GM12875 (cell line): ENCODE measurements at regions not wholly inside any gene's neighbourhood (a gene's known extent, or its start where the extent isn't known, plus 50 kb on each side); places are given as distances from the start of the nearest gene placed in this dataset.
"Not testable (repeated sequence)": the region's sequence is repeated elsewhere in the genome, so short reads cannot be mapped to it uniquely, and the experiment has no call there.

Experiments used
- H3K4me3 ChIP-seq: one replicate; pipeline ENCODE4 v1.5.1; 2011; ENCODE audit warnings: low read depth, low read length, control low read depth
- TF ChIP-seq, protein P1 (sequence below): IDR thresholded peaks from 2 replicates; pipeline ENCODE4 v1.5.1; 2011; ENCODE audit warnings: low read depth, mild to moderate bottlenecking, control low read depth, inconsistent platforms, low read length, moderate library complexity, borderline replicate concordance; ENCODE audit not compliant: insufficient read depth

DNA sequence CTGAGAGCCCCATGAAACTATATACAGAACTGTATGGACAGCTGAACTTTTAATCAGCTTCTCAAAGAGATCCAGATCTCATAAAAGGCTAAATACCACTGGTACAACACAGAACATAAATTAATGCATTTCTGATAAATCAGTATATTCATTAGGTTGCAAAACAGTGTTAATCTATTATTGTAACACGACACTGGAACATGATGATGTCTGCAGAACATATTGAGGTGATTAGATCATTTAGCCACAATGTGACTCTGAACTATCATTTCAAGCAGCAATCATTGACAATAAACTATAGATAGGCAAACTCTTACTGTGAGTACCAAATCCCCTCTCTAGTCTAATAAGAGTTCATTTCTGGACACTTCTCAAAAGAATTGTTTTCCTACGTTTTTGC lies 50.3 kb downstream of the GASK1B start:
- H3K4me3 ChIP-seq: no peak overlapping the region
- TF ChIP-seq, protein P1, sequence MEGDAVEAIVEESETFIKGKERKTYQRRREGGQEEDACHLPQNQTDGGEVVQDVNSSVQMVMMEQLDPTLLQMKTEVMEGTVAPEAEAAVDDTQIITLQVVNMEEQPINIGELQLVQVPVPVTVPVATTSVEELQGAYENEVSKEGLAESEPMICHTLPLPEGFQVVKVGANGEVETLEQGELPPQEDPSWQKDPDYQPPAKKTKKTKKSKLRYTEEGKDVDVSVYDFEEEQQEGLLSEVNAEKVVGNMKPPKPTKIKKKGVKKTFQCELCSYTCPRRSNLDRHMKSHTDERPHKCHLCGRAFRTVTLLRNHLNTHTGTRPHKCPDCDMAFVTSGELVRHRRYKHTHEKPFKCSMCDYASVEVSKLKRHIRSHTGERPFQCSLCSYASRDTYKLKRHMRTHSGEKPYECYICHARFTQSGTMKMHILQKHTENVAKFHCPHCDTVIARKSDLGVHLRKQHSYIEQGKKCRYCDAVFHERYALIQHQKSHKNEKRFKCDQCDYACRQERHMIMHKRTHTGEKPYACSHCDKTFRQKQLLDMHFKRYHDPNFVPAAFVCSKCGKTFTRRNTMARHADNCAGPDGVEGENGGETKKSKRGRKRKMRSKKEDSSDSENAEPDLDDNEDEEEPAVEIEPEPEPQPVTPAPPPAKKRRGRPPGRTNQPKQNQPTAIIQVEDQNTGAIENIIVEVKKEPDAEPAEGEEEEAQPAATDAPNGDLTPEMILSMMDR: no peak

DNA sequence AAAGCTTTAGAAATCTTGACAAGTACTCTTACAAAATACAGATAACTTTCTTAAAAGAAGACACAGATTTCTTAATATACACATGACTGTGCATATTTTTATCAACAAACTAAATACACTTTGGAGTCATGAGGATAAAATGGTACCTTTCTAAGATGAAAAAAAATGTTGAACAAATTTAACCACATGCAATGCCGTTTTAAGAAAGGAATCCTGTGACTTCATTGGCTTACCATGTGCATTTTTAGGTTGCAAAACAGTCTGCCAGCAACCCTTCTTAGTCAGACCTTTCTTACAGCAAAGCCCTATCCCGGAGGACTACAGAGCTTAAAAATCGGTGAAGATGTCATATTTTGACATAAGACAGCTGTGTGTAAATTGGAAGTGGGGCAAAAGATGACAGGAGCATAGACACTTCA lies 51.7 kb downstream of the GASK1B start:
- TF ChIP-seq, protein P1: no peak
- no peak overlapping the region for H3K4me3 ChIP-seq

DNA sequence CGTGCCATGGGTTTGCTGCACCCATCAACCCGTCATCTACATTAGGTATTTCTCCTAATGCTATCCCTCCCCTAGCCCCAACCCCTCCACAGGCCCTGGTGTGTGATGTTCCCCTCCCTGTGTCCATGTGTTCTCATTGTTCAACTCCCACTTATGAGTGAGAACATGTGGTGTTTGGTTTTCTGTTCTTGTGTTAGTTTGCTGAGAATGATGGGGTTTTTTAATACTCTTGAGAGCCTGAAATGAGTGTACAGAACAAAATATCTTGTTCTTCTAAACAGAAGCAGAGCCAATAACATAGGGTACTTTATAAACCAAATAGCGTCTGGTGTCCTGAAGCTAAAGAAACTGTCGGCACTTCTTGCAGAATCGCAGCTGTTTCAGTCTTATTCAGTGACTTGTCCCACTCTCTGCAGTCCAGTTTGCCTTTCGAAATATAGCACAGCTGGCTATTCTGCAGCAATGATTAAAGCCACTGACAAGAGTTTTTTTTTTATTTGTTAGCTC lies 52.1 kb downstream of the GASK1B start:
- not testable (repeated sequence) for H3K4me3 ChIP-seq

DNA sequence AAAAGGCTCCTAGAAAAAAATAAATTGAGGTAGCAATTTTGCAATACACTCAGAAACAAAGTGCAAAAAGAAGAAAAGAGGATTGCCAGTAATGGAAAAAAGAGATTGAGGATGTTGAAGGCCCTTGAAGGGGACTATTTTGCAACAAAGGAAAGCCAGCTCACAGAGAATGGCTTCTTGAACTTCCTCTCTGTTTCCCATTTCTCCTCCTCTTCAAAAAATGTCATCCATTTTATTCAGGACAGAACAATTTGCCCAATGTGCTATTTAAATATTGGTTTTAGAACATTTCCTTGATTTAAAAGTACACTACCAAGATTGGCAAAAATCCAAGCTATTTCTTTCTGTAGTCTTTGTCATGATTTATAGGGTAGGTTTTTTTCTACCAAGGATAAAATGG lies 60.2 kb downstream of the GASK1B start:
- TF ChIP-seq, protein P1: no peak
- H3K4me3 ChIP-seq: no peak overlapping the region

DNA sequence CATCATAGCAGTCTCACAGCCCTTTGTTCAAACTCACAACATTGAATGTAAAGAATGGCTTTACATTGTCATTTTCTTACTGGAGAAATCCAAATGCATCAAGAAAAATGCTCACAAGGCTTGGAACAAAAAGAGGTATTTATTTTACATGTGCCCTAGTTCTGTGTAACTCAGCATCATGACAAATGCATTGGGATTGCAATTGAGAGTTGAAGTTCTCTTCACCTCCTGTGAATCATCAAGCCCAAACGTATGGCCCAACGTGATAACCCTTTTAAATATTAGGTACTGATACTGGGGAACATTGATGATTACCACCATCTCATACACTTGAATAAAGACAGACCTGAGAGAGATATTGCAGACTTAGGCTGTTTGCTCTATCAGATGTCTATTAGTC lies 61.6 kb downstream of the GASK1B start:
- TF ChIP-seq, protein P1: no peak
- H3K4me3 ChIP-seq: no peak overlapping the region

DNA sequence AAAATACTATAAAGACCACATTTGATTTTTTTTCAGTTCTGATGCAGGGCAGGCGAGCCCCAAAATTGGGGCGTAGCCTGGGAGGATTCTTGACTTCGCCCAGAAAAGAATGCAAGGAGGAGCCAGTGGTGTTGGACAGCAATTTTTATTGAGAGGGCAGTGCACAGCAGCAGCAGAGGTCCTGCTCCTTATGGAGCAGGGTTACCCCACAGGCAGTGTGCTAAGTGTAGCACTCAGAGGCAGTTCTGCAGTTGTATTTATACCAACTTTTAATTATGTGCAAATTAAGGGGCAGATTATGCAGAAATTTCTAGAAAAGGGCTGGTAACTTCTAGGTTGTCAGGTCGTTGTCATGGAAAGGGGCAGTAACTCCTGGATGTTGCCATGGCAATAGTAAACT lies 69.9 kb downstream of the GASK1B start:
- TF ChIP-seq, protein P1: no peak

DNA sequence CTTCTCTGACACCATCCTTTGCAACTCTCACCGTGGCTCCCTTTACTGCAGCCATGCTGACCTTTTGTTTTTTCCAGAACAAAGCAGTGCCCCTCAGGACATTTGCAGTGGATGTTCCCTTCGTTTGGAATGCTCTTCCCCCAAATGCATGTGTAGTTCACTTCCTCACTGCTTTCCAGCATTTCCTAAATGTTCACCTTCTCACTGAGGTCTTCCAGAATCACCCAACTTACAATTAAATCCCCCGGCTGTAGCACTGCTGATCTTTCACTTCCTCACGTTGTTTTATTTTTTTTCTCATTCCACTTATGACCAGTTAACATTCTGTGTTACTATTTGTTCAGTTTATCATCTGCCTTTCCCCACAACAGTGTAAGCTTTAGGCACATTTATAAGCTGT lies 73.1 kb downstream of the GASK1B start:
- H3K4me3 ChIP-seq: no peak overlapping the region
- TF ChIP-seq, protein P1: no peak

More for the DNA sequence above, 69.9 kb downstream of the GASK1B start:
- H3K4me3 ChIP-seq: no peak overlapping the region

DNA sequence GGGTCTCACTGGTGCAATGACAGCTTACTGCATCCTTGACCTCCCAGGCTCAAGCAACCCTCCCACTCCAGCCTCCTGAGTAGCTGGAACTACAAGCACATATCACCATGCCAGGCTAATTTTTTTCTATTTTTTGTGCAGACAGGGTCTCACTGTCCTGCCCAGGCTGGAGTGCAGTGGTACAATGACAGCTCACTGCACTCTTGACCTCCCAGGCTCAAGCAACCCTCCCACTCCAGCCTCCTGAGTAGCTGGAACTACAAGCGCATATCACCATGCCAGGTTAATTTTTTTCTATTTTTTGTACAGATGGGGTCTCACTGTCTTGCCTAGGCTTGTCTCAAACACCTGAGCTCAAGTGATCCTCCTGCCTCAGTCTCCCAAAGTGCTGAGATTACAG lies 74.0 kb downstream of the GASK1B start:
- TF ChIP-seq, protein P1: no peak
- H3K4me3 ChIP-seq: no peak overlapping the region
